HG03565 (cell line): ENCODE measurements at regions not wholly inside any gene's neighbourhood (a gene's known extent, or its start where the extent isn't known, plus 50 kb on each side); places are given as distances from the start of the nearest gene placed in this dataset.

Source experiments
- ATAC-seq: cut with Tn5 transposase; IDR thresholded peaks from one replicate; pipeline ENCODE4 v1.9.1; 2021; ENCODE audit warnings: mild to moderate bottlenecking, moderate library complexity; ENCODE audit not compliant: unreplicated experiment

DNA sequence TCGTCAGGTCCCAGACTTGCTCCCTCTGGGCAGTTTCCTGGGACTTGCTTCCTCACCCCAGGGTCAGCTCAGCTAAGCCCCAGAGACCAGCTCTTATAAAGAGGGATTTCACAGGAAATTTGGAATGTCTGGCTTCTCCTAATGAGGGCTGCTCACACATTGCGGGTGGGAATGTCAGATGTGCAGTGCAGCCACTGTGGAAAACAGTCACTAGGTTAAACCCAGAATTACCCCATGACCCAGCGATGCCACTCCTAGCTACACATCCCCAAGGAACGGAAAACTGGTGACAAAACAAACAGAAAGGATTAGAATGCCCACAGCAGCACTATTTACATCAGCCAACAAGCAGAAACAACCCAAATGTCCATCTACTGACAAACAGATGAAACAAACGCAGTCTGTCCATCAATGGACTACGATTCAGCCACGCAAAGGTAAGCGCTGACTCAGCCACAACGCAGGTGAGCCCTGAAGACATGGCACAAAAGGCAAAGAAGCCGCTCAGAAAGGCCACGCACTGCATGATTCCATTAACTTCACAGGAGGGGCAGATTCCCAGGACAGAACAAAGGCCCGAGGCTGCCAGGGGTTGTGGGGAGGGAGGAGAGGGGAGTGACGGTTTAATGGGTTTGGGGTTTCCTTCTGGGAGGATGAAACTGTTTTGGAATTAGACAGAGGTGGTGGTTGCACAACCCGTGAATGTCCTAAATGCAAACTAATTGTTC is 63.0 kb downstream of the NCOR2 start:
- ATAC-seq = no peak

GRCh38 chr12:124503305-124503704 is 64.1 kb downstream of the NCOR2 start:
- ATAC-seq = no peak

GRCh38 chr12:124502379-124502778 is 65.0 kb downstream of the NCOR2 start:
- ATAC-seq = no peak

GRCh38 chr12:124501827-124502226 is 65.6 kb downstream of the NCOR2 start:
- no peak for ATAC-seq

- no peak for ATAC-seq
Observed at GRCh38 chr12:124501112-124501561, 66.3 kb downstream of the NCOR2 start.

GRCh38 chr12:124499898-124500244 is 67.5 kb downstream of the NCOR2 start:
- no peak for ATAC-seq

DNA sequence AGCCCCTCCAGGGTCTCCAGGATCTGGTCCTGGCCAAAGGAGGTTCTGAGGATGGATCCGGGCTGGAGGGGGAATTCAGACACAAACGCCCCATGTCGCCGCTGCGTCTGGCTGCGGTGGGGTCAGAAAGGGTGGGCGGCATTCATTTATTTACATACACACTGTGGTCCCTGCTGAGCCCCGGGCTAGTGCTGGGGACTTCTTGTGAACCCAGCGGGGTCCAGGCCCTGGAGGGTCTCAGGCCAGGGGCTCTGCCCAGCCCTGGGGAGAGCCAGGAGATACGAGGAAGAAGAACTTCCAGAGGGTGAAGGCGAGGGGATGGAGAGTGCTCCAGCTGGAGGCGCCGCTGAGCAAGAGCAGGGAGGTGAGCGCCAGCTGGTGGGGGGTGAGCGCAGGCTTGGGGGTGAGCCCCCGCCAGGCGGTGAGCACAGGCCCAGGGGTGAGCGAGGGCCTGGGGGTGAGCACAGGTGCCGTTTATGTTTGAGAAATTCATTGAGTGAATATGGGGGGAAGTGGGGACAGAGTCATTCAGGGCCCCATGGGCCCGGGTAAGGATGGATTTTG is 68.1 kb downstream of the NCOR2 start:
- ATAC-seq = no peak

DNA sequence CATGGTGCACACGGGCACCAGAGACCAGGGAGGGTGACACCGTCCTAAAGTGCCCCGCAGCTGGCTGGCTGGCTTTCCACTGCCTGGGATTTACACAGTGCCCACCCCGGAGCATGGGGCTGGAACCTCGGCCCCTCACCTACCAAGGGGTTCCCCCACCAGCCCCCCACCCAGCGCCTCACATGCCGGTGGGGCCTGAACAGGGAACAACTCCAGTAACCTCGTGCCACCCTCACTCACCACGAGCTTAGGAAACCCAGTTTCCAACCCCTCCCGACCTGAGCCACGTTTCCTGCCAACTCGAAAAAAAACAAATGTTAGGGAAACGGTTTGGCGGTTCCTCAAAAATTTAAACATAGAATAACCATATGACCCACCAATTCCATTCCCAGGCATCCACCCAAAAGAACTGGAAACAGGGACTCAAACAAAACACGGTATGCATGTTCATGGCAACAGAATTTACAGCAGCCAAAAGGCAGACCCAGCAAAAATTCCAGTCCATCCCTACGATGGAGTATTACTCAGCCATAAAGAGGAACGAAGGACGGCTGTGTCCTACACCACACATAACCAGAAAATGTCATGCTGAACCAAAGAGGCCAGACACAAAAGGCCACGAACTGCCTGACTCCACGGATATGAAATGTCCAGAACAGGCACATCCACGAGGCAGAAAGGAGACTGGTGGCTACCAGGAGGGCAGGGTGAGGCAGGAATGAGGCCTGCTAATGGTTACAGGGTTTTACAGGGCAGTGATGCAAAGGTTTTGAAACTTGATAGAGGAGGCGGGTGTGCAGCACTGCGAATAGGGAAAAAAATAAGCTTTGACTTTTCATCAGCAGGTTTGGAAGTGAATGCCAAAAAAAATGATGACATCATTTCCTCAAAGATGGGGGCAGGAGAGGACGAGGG is 68.9 kb downstream of the NCOR2 start:
- no peak for ATAC-seq

DNA sequence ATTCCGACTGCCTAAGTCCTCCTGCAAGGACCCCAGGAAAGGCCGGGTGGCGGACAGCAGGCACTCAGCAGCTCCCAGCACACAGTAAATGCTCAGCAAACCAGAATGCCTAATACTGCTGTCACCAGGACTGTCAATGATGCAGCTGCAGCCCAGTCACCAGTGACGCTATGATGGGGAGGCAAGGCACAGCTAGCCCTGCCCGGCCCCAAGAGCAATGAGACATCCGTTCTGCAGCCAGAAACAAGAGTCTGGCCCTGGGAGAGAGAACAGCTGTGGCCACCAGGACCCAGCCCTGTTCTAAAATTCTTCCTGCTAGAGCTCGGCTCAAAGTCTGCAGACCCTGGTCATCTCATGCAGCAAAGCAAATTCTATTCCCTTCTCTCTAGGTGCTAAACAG is 69.8 kb downstream of the NCOR2 start:
- ATAC-seq = no peak

DNA sequence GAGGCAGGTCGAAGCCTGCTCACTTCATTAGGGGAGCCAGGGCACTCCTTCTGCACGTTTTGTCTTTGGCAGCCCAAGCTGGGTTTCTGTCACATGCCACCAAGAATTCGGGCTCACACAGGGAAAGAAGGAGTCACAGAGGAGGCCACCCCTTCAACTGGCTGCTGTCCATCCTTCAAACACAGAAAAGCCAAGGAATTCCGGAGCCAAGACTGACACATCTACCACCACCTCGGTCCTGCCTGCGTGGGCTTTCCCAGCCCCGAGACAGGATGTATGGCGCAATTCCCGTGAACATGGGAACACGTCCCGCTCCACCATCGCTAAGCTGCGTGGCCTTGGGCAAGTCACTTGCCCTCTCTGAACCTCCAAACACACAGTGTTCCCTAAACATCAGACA is 70.4 kb downstream of the NCOR2 start:
- ATAC-seq = no peak

DNA sequence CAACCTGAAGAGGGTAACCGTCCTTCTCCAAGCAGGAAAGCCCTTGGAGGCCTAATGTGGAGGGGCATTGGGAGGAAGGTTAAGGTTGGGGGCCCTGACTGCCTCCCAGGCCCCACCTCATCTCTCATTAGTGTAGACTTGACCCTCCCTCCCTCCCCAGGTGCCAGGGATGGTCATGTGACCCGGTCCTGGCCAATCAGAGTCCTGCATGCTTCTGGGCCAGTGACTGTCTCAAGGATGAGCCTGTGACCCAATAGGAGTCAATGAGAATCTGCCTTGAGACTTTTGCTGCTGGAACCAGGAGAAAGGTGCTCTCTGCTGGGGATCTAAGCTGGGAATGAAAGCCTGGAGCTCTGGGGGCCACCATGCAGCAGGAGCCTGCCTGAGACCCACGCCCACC is 70.8 kb downstream of the NCOR2 start:
- no peak for ATAC-seq

DNA sequence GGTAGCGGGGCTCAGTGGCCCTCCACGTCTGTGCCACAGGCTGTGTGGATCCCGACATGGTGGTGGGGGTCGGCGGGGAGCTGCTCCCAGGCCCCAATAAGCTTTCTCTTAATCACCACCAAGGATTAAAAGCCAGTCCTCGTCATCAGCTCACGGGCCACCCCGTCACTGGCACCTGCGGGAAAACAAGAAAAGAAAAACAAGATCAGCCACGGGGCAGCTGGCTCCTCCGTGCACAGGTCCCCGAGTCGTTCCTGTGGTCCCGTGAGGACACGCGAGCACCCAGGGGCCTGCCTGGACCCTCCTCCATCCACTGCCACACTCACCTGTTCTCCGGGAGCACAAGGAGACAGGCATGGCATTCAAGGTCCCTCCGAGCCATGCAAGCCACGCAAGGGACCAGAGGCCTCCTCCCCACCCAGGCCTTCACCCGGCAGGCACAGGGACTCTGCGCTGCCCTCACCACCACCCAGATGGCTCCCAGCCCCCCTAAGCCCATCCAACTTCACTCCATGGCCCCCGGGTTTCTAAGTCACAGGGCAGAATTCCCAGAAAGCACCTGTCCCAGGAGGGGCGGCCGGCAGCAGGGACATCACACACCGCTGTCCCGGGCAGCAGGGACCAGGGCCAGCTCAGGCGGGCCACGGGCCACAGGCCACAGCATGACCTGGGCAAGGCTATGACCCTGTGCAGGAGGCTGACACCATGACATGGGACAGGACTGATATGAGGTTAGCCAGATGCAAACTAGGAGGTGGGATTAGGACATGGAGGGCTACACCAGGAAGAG is 72.0 kb downstream of the NCOR2 start:
- no peak for ATAC-seq

- no peak for ATAC-seq
Observed at GRCh38 chr12:124494751-124495129, 72.7 kb downstream of the NCOR2 start.

DNA sequence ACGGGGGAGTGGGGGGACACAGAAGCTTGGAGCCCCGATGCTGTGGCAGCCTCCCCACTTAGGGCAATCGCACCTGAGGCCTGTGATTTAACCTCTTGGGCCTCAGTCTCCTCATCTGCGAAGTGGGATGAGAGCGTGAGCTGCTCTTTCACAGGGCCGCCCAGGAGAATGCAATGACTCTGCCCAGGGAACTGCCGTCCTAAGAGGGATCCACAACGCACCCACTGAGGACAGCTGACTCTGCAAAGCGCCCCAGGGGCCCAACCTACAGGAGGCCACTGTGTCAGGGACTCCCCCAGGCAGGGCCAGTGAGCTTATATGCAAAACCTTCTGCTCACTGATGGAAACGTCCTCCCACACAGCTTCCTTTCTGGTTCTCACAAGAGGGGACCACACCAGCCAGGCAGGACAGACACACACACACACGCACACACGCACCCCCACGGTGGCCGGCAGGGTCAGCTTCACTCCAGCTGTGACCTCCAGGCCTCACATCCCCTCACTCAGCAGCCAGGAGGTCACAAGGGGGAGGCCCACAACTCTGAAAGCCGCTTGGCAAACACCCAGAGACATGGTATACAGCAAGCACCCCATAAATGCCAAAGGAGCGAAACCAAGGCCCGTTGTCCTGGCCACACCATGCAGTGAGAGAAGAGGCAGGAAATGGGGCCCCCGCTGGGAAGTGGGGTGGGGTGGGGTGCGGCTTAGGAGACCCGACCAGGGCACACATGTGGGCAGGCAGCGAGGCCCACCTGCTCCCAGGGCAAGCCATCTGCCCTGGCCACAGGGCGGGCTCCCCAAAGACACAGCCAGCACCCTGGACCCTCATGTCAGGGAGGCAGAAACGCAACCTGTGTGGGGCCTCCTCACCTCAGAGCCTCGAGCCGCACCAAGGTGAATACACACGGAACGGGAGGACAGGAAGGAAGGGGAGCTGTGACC is 73.3 kb downstream of the NCOR2 start:
- peak; percentile 87 for ATAC-seq

DNA sequence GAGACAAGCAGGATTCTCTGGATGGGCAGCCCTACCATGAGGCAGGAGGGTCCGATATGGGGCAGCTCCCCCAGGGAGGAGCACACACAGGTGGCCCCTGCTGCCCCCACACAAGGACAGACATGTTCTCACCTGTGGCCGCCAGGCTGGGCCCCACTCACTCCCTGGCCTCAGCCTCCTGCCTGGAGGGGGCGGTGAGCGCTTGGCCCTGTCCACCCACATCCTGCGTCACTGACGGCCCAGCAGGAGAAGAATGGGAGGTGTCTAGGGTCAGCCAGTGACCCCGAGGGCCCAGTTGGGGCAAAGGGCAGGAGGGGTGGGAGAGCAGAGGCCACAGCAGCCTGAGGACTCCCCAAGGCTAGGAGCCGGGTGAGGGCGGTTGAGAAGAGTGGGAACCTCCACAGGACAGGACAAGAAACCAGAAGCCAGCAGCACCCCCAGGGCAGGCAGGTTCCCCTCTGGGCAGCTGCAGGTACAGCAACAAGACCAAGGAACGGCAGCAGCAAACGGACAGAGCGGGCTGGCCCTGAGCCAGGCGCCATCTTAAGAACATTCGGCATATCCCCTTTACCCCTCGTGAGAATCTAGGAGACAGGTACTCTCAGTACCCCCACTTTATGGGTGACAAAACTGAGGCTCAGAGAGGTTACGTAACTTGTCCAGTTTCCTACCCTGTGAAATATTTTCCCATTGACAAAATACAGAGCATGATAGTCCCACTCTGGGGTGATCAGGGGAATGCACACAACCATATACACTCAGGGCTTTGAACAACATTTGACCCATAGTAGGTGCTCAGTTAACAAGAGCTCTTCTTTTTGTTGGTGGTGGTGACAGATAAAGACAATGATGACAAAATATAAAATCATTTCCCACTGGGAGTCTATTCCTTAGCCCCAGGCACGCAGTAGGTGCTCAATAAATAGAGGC is 74.3 kb downstream of the NCOR2 start:
- no peak for ATAC-seq

DNA sequence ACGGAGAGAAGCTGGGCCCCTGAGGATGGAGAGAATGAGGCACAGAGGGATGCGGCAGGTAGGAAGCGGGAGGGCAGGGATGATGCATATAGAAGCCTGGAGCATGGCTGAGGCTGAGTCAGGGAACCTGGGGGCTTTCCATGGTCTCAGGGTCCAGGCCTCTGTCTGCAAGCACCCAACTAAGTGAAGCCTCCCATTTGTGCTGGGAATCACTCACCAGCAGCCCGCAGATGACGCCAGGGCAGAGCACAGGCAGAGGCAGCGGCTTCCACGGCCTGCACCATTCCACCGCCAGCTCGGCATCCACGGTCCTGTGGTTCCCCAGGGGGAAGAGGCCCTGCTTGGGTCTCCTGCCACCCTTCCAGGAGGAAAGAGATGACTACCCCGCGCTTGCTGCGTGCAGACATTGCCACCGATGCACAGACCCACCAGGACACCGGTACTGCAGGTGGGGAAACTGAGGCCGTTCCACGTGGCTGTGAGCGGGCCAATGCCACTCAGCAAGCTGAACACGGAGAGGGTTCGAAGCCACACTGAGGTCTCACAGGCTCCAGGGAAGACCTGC is 75.5 kb downstream of the NCOR2 start:
- no peak for ATAC-seq

DNA sequence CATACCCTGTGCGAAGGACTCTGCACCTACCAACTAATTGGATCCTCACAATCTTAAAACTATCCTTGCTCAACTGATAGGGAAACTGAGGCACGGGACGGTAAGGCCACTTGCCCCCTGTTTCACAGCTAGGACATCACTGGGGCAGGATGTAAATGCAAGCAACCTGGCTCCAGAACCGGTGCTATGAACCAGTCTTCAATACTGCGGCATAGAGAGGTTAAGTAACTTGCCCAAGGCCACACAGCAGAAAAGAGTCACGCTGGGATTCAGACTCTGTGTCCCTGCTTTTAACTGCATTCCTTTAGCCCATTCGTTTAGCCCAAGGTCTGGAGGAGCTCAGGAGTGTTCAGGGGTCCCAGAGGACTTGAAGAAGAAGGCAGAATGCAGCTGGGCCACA is 76.1 kb downstream of the NCOR2 start:
- no peak for ATAC-seq

GRCh38 chr12:124490584-124491305 is 76.7 kb downstream of the NCOR2 start:
- no peak for ATAC-seq
